ENCODE measurements at regions not wholly inside any gene's neighbourhood (a gene's known extent, or its start where the extent isn't known, plus 50 kb on each side); places are given as distances from the start of the nearest gene placed in this dataset.

GRCh38 chr11:115803073-115803740 is 299.0 kb upstream of the CADM1 start:
- TF ChIP-seq, protein P1, sequence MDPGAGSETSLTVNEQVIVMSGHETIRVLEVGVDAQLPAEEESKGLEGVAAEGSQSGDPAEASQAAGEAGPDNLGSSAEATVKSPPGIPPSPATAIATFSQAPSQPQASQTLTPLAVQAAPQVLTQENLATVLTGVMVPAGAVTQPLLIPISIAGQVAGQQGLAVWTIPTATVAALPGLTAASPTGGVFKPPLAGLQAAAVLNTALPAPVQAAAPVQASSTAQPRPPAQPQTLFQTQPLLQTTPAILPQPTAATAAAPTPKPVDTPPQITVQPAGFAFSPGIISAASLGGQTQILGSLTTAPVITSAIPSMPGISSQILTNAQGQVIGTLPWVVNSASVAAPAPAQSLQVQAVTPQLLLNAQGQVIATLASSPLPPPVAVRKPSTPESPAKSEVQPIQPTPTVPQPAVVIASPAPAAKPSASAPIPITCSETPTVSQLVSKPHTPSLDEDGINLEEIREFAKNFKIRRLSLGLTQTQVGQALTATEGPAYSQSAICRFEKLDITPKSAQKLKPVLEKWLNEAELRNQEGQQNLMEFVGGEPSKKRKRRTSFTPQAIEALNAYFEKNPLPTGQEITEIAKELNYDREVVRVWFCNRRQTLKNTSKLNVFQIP (CRISPR knock-in tag; IDR thresholded peaks at IDR 0.05; ENCODE audit: borderline replicate concordance, low read depth) = no peak
- TF ChIP-seq OSR1 (CRISPR knock-in tag; IDR thresholded peaks at IDR 0.05) (no peak), BACH2 (CRISPR knock-in tag; IDR thresholded peaks at IDR 0.05; ENCODE audit: borderline replicate concordance) (no peak), ARNTL (CRISPR knock-in tag; IDR thresholded peaks at IDR 0.05; ENCODE audit: borderline replicate concordance, low read depth) (no peak)
- no peak for ATAC-seq

- no peak for TF ChIP-seq ARNTL (CRISPR knock-in tag; IDR thresholded peaks at IDR 0.05; ENCODE audit: borderline replicate concordance, low read depth)
- no peak for TF ChIP-seq RARB (CRISPR knock-in tag; IDR thresholded peaks at IDR 0.05)
- TF ChIP-seq TCF4 (CRISPR knock-in tag; IDR thresholded peaks at IDR 0.05; ENCODE audit: borderline replicate concordance) = no peak
- no peak for TF ChIP-seq ZC3H10 (CRISPR knock-in tag; IDR thresholded peaks at IDR 0.05)
- TF ChIP-seq OSR1 (CRISPR knock-in tag; IDR thresholded peaks at IDR 0.05) = no peak
- TF ChIP-seq, protein P2, sequence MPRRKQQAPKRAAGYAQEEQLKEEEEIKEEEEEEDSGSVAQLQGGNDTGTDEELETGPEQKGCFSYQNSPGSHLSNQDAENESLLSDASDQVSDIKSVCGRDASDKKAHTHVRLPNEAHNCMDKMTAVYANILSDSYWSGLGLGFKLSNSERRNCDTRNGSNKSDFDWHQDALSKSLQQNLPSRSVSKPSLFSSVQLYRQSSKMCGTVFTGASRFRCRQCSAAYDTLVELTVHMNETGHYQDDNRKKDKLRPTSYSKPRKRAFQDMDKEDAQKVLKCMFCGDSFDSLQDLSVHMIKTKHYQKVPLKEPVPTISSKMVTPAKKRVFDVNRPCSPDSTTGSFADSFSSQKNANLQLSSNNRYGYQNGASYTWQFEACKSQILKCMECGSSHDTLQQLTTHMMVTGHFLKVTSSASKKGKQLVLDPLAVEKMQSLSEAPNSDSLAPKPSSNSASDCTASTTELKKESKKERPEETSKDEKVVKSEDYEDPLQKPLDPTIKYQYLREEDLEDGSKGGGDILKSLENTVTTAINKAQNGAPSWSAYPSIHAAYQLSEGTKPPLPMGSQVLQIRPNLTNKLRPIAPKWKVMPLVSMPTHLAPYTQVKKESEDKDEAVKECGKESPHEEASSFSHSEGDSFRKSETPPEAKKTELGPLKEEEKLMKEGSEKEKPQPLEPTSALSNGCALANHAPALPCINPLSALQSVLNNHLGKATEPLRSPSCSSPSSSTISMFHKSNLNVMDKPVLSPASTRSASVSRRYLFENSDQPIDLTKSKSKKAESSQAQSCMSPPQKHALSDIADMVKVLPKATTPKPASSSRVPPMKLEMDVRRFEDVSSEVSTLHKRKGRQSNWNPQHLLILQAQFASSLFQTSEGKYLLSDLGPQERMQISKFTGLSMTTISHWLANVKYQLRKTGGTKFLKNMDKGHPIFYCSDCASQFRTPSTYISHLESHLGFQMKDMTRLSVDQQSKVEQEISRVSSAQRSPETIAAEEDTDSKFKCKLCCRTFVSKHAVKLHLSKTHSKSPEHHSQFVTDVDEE (CRISPR knock-in tag; IDR thresholded peaks at IDR 0.05) = no peak
- no peak for TF ChIP-seq ZNF565 (CRISPR knock-in tag; conservative IDR thresholded peaks at IDR 0.05; ENCODE audit: low read depth)
- TF ChIP-seq, protein P3, sequence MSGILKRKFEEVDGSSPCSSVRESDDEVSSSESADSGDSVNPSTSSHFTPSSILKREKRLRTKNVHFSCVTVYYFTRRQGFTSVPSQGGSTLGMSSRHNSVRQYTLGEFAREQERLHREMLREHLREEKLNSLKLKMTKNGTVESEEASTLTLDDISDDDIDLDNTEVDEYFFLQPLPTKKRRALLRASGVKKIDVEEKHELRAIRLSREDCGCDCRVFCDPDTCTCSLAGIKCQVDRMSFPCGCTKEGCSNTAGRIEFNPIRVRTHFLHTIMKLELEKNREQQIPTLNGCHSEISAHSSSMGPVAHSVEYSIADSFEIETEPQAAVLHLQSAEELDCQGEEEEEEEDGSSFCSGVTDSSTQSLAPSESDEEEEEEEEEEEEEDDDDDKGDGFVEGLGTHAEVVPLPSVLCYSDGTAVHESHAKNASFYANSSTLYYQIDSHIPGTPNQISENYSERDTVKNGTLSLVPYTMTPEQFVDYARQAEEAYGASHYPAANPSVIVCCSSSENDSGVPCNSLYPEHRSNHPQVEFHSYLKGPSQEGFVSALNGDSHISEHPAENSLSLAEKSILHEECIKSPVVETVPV (CRISPR knock-in tag; IDR thresholded peaks at IDR 0.05) = no peak
- TF ChIP-seq ESRRG (CRISPR knock-in tag; IDR thresholded peaks at IDR 0.05) = no peak
- TF ChIP-seq GLIS3 (CRISPR knock-in tag; IDR thresholded peaks at IDR 0.05) = no peak
- TF ChIP-seq, protein P1 (CRISPR knock-in tag; IDR thresholded peaks at IDR 0.05; ENCODE audit: borderline replicate concordance, low read depth) = no peak
- TF ChIP-seq ZNF70 (CRISPR knock-in tag; IDR thresholded peaks at IDR 0.05) = no peak
- no peak for ATAC-seq
Observed at GRCh38 chr11:115802641-115803040, 298.4 kb upstream of the CADM1 start.

GRCh38 chr11:115792903-115793302 is 288.7 kb upstream of the CADM1 start:
- ATAC-seq = no peak
- no peak for TF ChIP-seq ZNF8 (CRISPR knock-in tag; IDR thresholded peaks at IDR 0.05)
- no peak for TF ChIP-seq ISL1 (CRISPR knock-in tag; IDR thresholded peaks at IDR 0.05)
- no peak for TF ChIP-seq TOX (CRISPR knock-in tag; IDR thresholded peaks at IDR 0.05; ENCODE audit: borderline replicate concordance)
- TF ChIP-seq CSDC2 (CRISPR knock-in tag; IDR thresholded peaks at IDR 0.05) = no peak
- no peak for TF ChIP-seq ZC3H10 (CRISPR knock-in tag; IDR thresholded peaks at IDR 0.05)
- no peak for TF ChIP-seq ZNF70 (CRISPR knock-in tag; IDR thresholded peaks at IDR 0.05)
- no peak for TF ChIP-seq ESRRG (CRISPR knock-in tag; IDR thresholded peaks at IDR 0.05)
- TF ChIP-seq ZFP30 (CRISPR knock-in tag; IDR thresholded peaks at IDR 0.05) = no peak
- TF ChIP-seq ZNF565 (CRISPR knock-in tag; conservative IDR thresholded peaks at IDR 0.05; ENCODE audit: low read depth) = no peak
- TF ChIP-seq, protein P2 (CRISPR knock-in tag; IDR thresholded peaks at IDR 0.05) = no peak
- TF ChIP-seq RARB (CRISPR knock-in tag; IDR thresholded peaks at IDR 0.05) = no peak
- TF ChIP-seq, protein P4, sequence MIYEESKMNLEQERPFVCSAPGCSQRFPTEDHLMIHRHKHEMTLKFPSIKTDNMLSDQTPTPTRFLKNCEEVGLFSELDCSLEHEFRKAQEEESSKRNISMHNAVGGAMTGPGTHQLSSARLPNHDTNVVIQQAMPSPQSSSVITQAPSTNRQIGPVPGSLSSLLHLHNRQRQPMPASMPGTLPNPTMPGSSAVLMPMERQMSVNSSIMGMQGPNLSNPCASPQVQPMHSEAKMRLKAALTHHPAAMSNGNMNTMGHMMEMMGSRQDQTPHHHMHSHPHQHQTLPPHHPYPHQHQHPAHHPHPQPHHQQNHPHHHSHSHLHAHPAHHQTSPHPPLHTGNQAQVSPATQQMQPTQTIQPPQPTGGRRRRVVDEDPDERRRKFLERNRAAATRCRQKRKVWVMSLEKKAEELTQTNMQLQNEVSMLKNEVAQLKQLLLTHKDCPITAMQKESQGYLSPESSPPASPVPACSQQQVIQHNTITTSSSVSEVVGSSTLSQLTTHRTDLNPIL (CRISPR knock-in tag; IDR thresholded peaks at IDR 0.05; ENCODE audit: low read depth) = no peak
- no peak for TF ChIP-seq PPARA (CRISPR knock-in tag; IDR thresholded peaks at IDR 0.05; ENCODE audit: borderline replicate concordance)
- TF ChIP-seq, protein P3 (CRISPR knock-in tag; IDR thresholded peaks at IDR 0.05) = no peak
- TF ChIP-seq SNAI2 (CRISPR knock-in tag; IDR thresholded peaks at IDR 0.05) = no peak
- no peak for TF ChIP-seq GLIS3 (CRISPR knock-in tag; IDR thresholded peaks at IDR 0.05)
